Testis (tissue), 2 donors: ENCODE measurements at regions not wholly inside any gene's neighbourhood (a gene's known extent, or its start where the extent isn't known, plus 50 kb on each side); places are given as distances from the start of the nearest gene placed in this dataset.

Experiments used
- DNase-seq: peaks from one replicate; pipeline ENCODE4 v3.0.0-alpha.2; 2019
- H3K27ac ChIP-seq, 2 donors: fragments of 200-600 bp; sonication (generic); one replicate each; pipeline ENCODE4 v1.5.1; 2019
- H3K27me3 ChIP-seq: fragments of 200-600 bp; sonication (generic); one replicate; pipeline ENCODE4 v1.5.1; 2019
- H3K36me3 ChIP-seq: fragments of 200-600 bp; sonication (generic); one replicate; pipeline ENCODE4 v1.5.1; 2017; ENCODE audit warnings: low read depth; ENCODE audit errors: missing control alignments
- H3K4me1 ChIP-seq: fragments of 200-600 bp; sonication (generic); one replicate; pipeline ENCODE4 v1.5.1; 2019
- H3K4me3 ChIP-seq, 2 donors: fragments of 200-600 bp; sonication (generic); one replicate each; pipeline ENCODE4 v1.5.1; 2017 to 2019
- H3K9me3 ChIP-seq: fragments of 200-600 bp; sonication (generic); one replicate; pipeline ENCODE4 v1.5.1; 2017
- CTCF ChIP-seq, 3 experiments: fragments of 450-650 bp in 2 of 3; fragments of 200-600 bp in 1 of 3; sonication (generic) in 1 of 3; IDR thresholded peaks; one replicate each; pipeline ENCODE4 v1.5.1; 2016 to 2019; ENCODE audit warnings: antibody characterized with exemption in 3 of 3, mild to moderate bottlenecking in 2 of 3, moderate library complexity in 1 of 3
- POLR2A ChIP-seq: fragments of 450-650 bp; IDR thresholded peaks from one replicate; pipeline ENCODE4 v1.6.1; 2017; ENCODE audit warnings: antibody characterized with exemption, mild to moderate bottlenecking, moderate library complexity
- WGBS, 2 donors: methylation state at CpG; one replicate each; pipeline ENCODE4 v1.1.5; 2018; 5-methylcytosine and 5-hydroxymethylcytosine counted together
- intact Hi-C: fragments of 100-400 bp; cut with DNase I; formaldehyde crosslinking; loops from one replicate; pipeline ENCODE4 v1.15.1; 2023; ENCODE audit warnings: low total_unique reads

- no peak for DNase-seq
- Histone ChIP-seq H3K36me3 (no peaks in the 10 kb centered on the region), H3K4me3 (no peak overlapping the region), H3K27ac (no peak overlapping the region), H3K27me3 (no peaks in the 10 kb centered on the region), H3K9me3 (no peaks in the 10 kb centered on the region), H3K4me1 (no peaks in the 10 kb centered on the region)
- 88 to 92% methylated on average over 12 to 14 of the region's 14 CpGs for WGBS, 2 donors
- intact Hi-C loops: no loop called here
- no peak for TF ChIP-seq CTCF (IDR thresholded peaks at IDR 0.05)
- TF ChIP-seq POLR2A: no peak
Measured at GRCh38 chr22:49193348-49193747, 634.3 kb downstream of the BRD1 start.

GRCh38 chr22:49192857-49193250 is 634.8 kb downstream of the BRD1 start:
- 84 to 85% methylated on average over 8 of the region's 8 CpGs for WGBS, 2 donors
- Histone ChIP-seq H3K27ac (no peak overlapping the region), H3K36me3 (no peaks in the 10 kb centered on the region), H3K9me3 (no peaks in the 10 kb centered on the region), H3K27me3 (no peaks in the 10 kb centered on the region), H3K4me3 (no peak overlapping the region), H3K4me1 (no peaks in the 10 kb centered on the region)
- no peak for DNase-seq
- TF ChIP-seq CTCF (IDR thresholded peaks at IDR 0.05): no peak
- no peak for TF ChIP-seq POLR2A
- intact Hi-C loops: no loop called here

- Histone ChIP-seq H3K27ac (no peak overlapping the region), H3K4me1 (no peaks in the 10 kb centered on the region), H3K4me3 (no peak overlapping the region), H3K27me3 (no peaks in the 10 kb centered on the region), H3K9me3 (no peaks in the 10 kb centered on the region), H3K36me3 (no peaks in the 10 kb centered on the region)
- 77 to 86% methylated on average over 13 to 24 of the region's 25 CpGs for WGBS, 2 donors
- DNase-seq: no peak
- intact Hi-C loops: no loop called here
- TF ChIP-seq POLR2A (no peak), CTCF (IDR thresholded peaks at IDR 0.05) (no peak)
Measured at GRCh38 chr22:49192180-49192856, 635.4 kb downstream of the BRD1 start.

GRCh38 chr22:49191506-49191980 is 636.1 kb downstream of the BRD1 start:
- TF ChIP-seq POLR2A (no peak), CTCF (IDR thresholded peaks at IDR 0.05) (no peak)
- no peak for DNase-seq
- no peaks in the 10 kb centered on the region for H3K27me3 ChIP-seq
- no peak overlapping the region for H3K4me3 ChIP-seq
- intact Hi-C loops: no loop called here
- no peaks in the 10 kb centered on the region for H3K9me3 ChIP-seq
- no peaks in the 10 kb centered on the region for H3K36me3 ChIP-seq
- WGBS, 2 donors: 88 to 91% methylated on average over 8 to 16 of the region's 16 CpGs
- no peak overlapping the region for H3K27ac ChIP-seq
- H3K4me1 ChIP-seq: no peaks in the 10 kb centered on the region
